Neural cell (in vitro differentiated cells): ENCODE measurements at regions not wholly inside any gene's neighbourhood (a gene's known extent, or its start where the extent isn't known, plus 50 kb on each side); places are given as distances from the start of the nearest gene placed in this dataset.

Experiments used
- CTCF ChIP-seq: fragments of 450-650 bp; IDR thresholded peaks from 2 replicates; pipeline ENCODE4 v1.5.1; 2014; ENCODE audit warnings: antibody characterized with exemption, mild to moderate bottlenecking, moderate library complexity; ENCODE audit not compliant: poor library complexity, severe bottlenecking
- EP300 ChIP-seq: fragments of 450-650 bp; conservative IDR thresholded peaks from 2 replicates; pipeline ENCODE4 v1.6.1; 2014; ENCODE audit warnings: antibody characterized with exemption, mild to moderate bottlenecking, moderate library complexity; ENCODE audit not compliant: poor library complexity, severe bottlenecking
- EZH2 ChIP-seq: fragments of 200-600, 300-800 bp; shearing (Covaris generic), sonication (generic); IDR thresholded peaks from 2 replicates; pipeline ENCODE4 v1.6.1; 2014; ENCODE audit warnings: antibody characterized with exemption, low read length, borderline replicate concordance, mild to moderate bottlenecking; ENCODE audit not compliant: insufficient read depth, poor library complexity, severe bottlenecking
- MXI1 ChIP-seq: fragments of 450-650 bp; conservative IDR thresholded peaks from 2 replicates; pipeline ENCODE4 v1.6.1; 2014; ENCODE audit warnings: antibody characterized with exemption, mild to moderate bottlenecking; ENCODE audit not compliant: poor library complexity, severe bottlenecking
- POLR2AphosphoS5 ChIP-seq: IDR thresholded peaks from 2 replicates; pipeline ENCODE4 v1.6.1; 2012
- RAD21 ChIP-seq: fragments of 450-650 bp; conservative IDR thresholded peaks from 2 replicates; pipeline ENCODE4 v1.6.1; 2014; ENCODE audit warnings: antibody characterized with exemption, mild to moderate bottlenecking, moderate library complexity
- REST ChIP-seq: IDR thresholded peaks from 2 replicates; pipeline ENCODE4 v1.6.1; 2012; ENCODE audit warnings: borderline replicate concordance
- SMC3 ChIP-seq: fragments of 450-650 bp; conservative IDR thresholded peaks from 2 replicates; pipeline ENCODE4 v1.6.1; 2014; ENCODE audit warnings: antibody characterized with exemption, mild to moderate bottlenecking, moderate library complexity; ENCODE audit not compliant: poor library complexity
- TAF1 ChIP-seq: IDR thresholded peaks from 2 replicates; pipeline ENCODE4 v1.6.1; 2012; ENCODE audit warnings: low read depth

- no peak for TF ChIP-seq CTCF
- peak; percentile 99 for TF ChIP-seq REST
- peak; percentile 58 for TF ChIP-seq EP300
- TF ChIP-seq POLR2AphosphoS5 = no peak
- no peak for TF ChIP-seq TAF1
- no peak for TF ChIP-seq EZH2
- no peak for TF ChIP-seq RAD21
- TF ChIP-seq MXI1 = no peak
- TF ChIP-seq SMC3 = no peak
Observed at GRCh38 chr4:104940927-104941326, 205.7 kb upstream of the TET2 start.
